Keratinocyte (primary cell): ENCODE measurements at regions not wholly inside any gene's neighbourhood (a gene's known extent, or its start where the extent isn't known, plus 50 kb on each side); places are given as distances from the start of the nearest gene placed in this dataset.
A peak's percentile ranks its signal among the peaks of the same experiment; 100 is the strongest.

Experiments
- DNase-seq: peaks from one replicate; pipeline ENCODE4 v3.0.0-alpha.2; 2011; ENCODE audit warnings: low read depth, missing footprints, low spot score
- FAIRE-seq: peaks from 2 replicates; lab custom pipeline; 2011; peaks lifted over from hg19 to GRCh38; lab: Jason Lieb, UNC
- H2AFZ ChIP-seq: 2 replicates; pipeline ENCODE4 v1.6.0; 2012; ENCODE audit warnings: low read length, control low read depth, inconsistent platforms; ENCODE audit not compliant: control insufficient read depth
- H3K27ac ChIP-seq: 2 replicates; pipeline ENCODE4 v1.5.1; 2011; ENCODE audit warnings: low read length; ENCODE audit not compliant: control insufficient read depth, insufficient read depth
- H3K27me3 ChIP-seq: 3 replicates; pipeline ENCODE4 v1.6.0; 2011; ENCODE audit warnings: low read length; ENCODE audit not compliant: control insufficient read depth, insufficient read depth; ENCODE audit errors: extremely low read depth
- H3K36me3 ChIP-seq, 2 experiments: 2 replicates in 1 of 2; 3 replicates in 1 of 2; pipeline ENCODE4 v1.5.1; 2011; ENCODE audit warnings: low read length in 2 of 2, mild to moderate bottlenecking in 1 of 2; ENCODE audit not compliant: control insufficient read depth in 2 of 2, insufficient read depth in 2 of 2; ENCODE audit errors: extremely low read depth in 1 of 2
- H3K4me1 ChIP-seq: 3 replicates; pipeline ENCODE4 v1.5.1; 2011; ENCODE audit warnings: low read length; ENCODE audit not compliant: control insufficient read depth, insufficient read depth; ENCODE audit errors: extremely low read depth
- H3K4me2 ChIP-seq: 3 replicates; pipeline ENCODE4 v1.6.0; 2011; ENCODE audit warnings: low read depth, low read length; ENCODE audit not compliant: control insufficient read depth, insufficient read depth; ENCODE audit errors: extremely low read depth
- H3K4me3 ChIP-seq, 3 experiments: fragments of 200-600 bp in 1 of 3; sonication (generic) in 1 of 3; 2 replicates in 2 of 3; 3 replicates in 1 of 3; pipeline ENCODE4 v1.5.1; 2011 to 2016; ENCODE audit warnings: low read length in 3 of 3, mild to moderate bottlenecking in 3 of 3, control low read depth in 2 of 3, inconsistent platforms in 1 of 3, low read depth in 1 of 3, mixed read lengths in 1 of 3, mixed run types in 1 of 3, moderate library complexity in 1 of 3; ENCODE audit not compliant: control insufficient read depth in 2 of 3, insufficient read depth in 2 of 3; ENCODE audit errors: extremely low read depth in 1 of 3
- H3K79me2 ChIP-seq: 2 replicates; pipeline ENCODE4 v1.6.0; 2012; ENCODE audit warnings: low read length; ENCODE audit not compliant: control insufficient read depth, insufficient read depth
- H3K9ac ChIP-seq: 3 replicates; pipeline ENCODE4 v1.6.0; 2011; ENCODE audit warnings: low read length; ENCODE audit not compliant: control insufficient read depth, insufficient read depth; ENCODE audit errors: extremely low read depth
- H3K9me1 ChIP-seq: 3 replicates; pipeline ENCODE4 v1.6.0; 2011; ENCODE audit warnings: low read length; ENCODE audit not compliant: control insufficient read depth, insufficient read depth; ENCODE audit errors: extremely low read depth
- H3K9me3 ChIP-seq: 2 replicates; pipeline ENCODE4 v1.5.1; 2012; ENCODE audit warnings: low read depth, low read length; ENCODE audit not compliant: control insufficient read depth
- H4K20me1 ChIP-seq: 3 replicates; pipeline ENCODE4 v1.6.0; 2011; ENCODE audit warnings: low read length; ENCODE audit not compliant: control insufficient read depth, insufficient read depth; ENCODE audit errors: extremely low read depth
- CTCF ChIP-seq, 3 experiments: IDR thresholded peaks in 1 of 3; conservative IDR thresholded peaks in 1 of 3; optimal IDR thresholded peaks in 1 of 3; 2 replicates in 2 of 3; 3 replicates in 1 of 3; pipeline versions ENCODE3 to v1.5.1; 2011; ENCODE audit warnings: low read length in 3 of 3, mild to moderate bottlenecking in 3 of 3, moderate library complexity in 2 of 3, control low read depth in 1 of 3, inconsistent platforms in 1 of 3; ENCODE audit not compliant: insufficient read depth in 2 of 3; ENCODE audit errors: extremely low read depth in 1 of 3
- EZH2 ChIP-seq: IDR thresholded peaks from one replicate; pipeline ENCODE4 v1.6.1; 2012; ENCODE audit warnings: inconsistent platforms, mild to moderate bottlenecking, low read length, moderate library complexity
- dilution Hi-C: fragments of 300-500 bp; cut with MboI; formaldehyde crosslinking; loops from one replicate; pipeline ENCODE4 v1.7.0; 2020; ENCODE audit warnings: low sequenced_read_pairs; ENCODE audit not compliant: extremely low pct_ligation_motif_present

GRCh38 chr6:24997905-24998304, 62.1 kb upstream of the RIPOR2 start:
- no peak for FAIRE-seq

GRCh38 chr6:25002326-25003091, 66.7 kb upstream of the RIPOR2 start:
- Histone ChIP-seq H3K36me3 (no peaks in the 10 kb centered on the region), H3K27ac (no peak overlapping the region), H3K79me2 (no peaks in the 10 kb centered on the region), H3K4me2 (peak overlapping the region; percentile 18), H3K4me1 (peaks cover 33% of the 10 kb centered on the region), H4K20me1 (no peaks in the 10 kb centered on the region), H3K9me3 (no peaks in the 10 kb centered on the region), H3K9me1 (no peaks in the 10 kb centered on the region), H3K4me3 (no peak overlapping the region), H3K9ac (no peak overlapping the region), H2AFZ (no peak overlapping the region), H3K27me3 (no peaks in the 10 kb centered on the region)
- FAIRE-seq (no peak), DNase-seq (no peak)
- dilution Hi-C loops = no loop called here
- TF ChIP-seq CTCF (optimal IDR thresholded peaks at IDR 0.05 in 1 of 3, IDR thresholded peaks at IDR 0.05 in 1 of 3, conservative IDR thresholded peaks at IDR 0.05 in 1 of 3; ENCODE audit: extremely low read depth in 1 of 3, insufficient read depth in 2 of 3, low read length in 3 of 3) (no peak), EZH2 (no peak)

More at GRCh38 chr6:24997905-24998304, 62.1 kb upstream of the RIPOR2 start:
- Histone ChIP-seq H3K27ac (no peak overlapping the region), H3K9ac (no peak overlapping the region), H3K36me3 (no peaks in the 10 kb centered on the region), H3K27me3 (no peaks in the 10 kb centered on the region), H3K4me2 (no peak overlapping the region), H3K9me3 (no peaks in the 10 kb centered on the region), H3K79me2 (no peaks in the 10 kb centered on the region), H3K4me3 (no peak overlapping the region), H4K20me1 (no peaks in the 10 kb centered on the region), H3K4me1 (peaks cover 11% of the 10 kb centered on the region), H3K9me1 (no peaks in the 10 kb centered on the region), H2AFZ (no peak overlapping the region)
- DNase-seq = no peak
- TF ChIP-seq CTCF (optimal IDR thresholded peaks at IDR 0.05 in 1 of 3, IDR thresholded peaks at IDR 0.05 in 1 of 3, conservative IDR thresholded peaks at IDR 0.05 in 1 of 3; ENCODE audit: extremely low read depth in 1 of 3, insufficient read depth in 2 of 3, low read length in 3 of 3) (no peak), EZH2 (no peak)
- dilution Hi-C loops = loop anchor here (25.0 kb wide), 1 partner anchor 136 kb away; no protein-coding TSS in a partner anchor
